Caco-2 (cell line): ENCODE measurements at regions not wholly inside any gene's neighbourhood (a gene's known extent, or its start where the extent isn't known, plus 50 kb on each side); places are given as distances from the start of the nearest gene placed in this dataset.

Experiments used
- BruUV-seq: library from RNA; stranded (reverse); fragments of 400-500 nt; replicated peaks from 2 replicates; lab custom pipeline; 2021; lab: Mats Ljungman, UMichigan
- CTCF ChIA-PET: fragments of 300-600 bp; sonication (Branson Sonifier 250); formaldehyde crosslinking; loops from one replicate; lab custom pipeline; 2022; ENCODE audit warnings: antibody characterized with exemption; lab: Charles Lee
- POLR2A ChIA-PET: fragments of 300-600 bp; sonication (Branson Sonifier 250); formaldehyde crosslinking; loops from one replicate; lab custom pipeline; 2022; ENCODE audit warnings: antibody characterized with exemption; lab: Charles Lee
- DNase-seq, 2 experiments: peaks; one replicate each; pipeline versions ENCODE4 v3.0.0 to v3.0.0-alpha.2; 2020 to 2022
- H3K27me3 ChIP-seq: replicated peaks from 2 replicates; pipeline ENCODE4 v1.6.0; 2011; ENCODE audit warnings: low read length; ENCODE audit not compliant: control insufficient read depth, insufficient read depth
- H3K36me3 ChIP-seq: 2 replicates; pipeline ENCODE4 v1.5.1; 2011; ENCODE audit warnings: low read length; ENCODE audit not compliant: control insufficient read depth, insufficient read depth
- H3K4me1 ChIP-seq: fragments of 250-450 bp; sonication (Bioruptor Pico); 2 replicates; pipeline ENCODE4 v1.5.1; 2020; ENCODE audit warnings: mild to moderate bottlenecking
- H3K4me3 ChIP-seq: 2 replicates; pipeline ENCODE4 v1.5.1; 2011; ENCODE audit warnings: low read depth, mild to moderate bottlenecking, control low read depth, low read length
- H3K9me3 ChIP-seq: fragments of 250-450 bp; sonication (Bioruptor Pico); 2 replicates; pipeline ENCODE4 v1.5.1; 2020; ENCODE audit warnings: mild to moderate bottlenecking, moderate library complexity
- H3K27ac Mint-ChIP-seq: one replicate; pipeline ENCODE4 v1.8.0; 2022; ENCODE audit warnings: mixed read lengths; ENCODE audit not compliant: unreplicated experiment
- H3K27me3 Mint-ChIP-seq: one replicate; pipeline ENCODE4 v1.8.0; 2022; ENCODE audit warnings: mixed read lengths; ENCODE audit not compliant: insufficient read depth, unreplicated experiment
- H3K36me3 Mint-ChIP-seq: one replicate; pipeline ENCODE4 v1.8.0; 2022; ENCODE audit warnings: mild to moderate bottlenecking, mixed read lengths; ENCODE audit not compliant: insufficient read depth, unreplicated experiment
- H3K4me1 Mint-ChIP-seq: one replicate; pipeline ENCODE4 v1.8.0; 2022; ENCODE audit warnings: low read depth, mixed read lengths; ENCODE audit not compliant: unreplicated experiment
- H3K4me3 Mint-ChIP-seq: one replicate; pipeline ENCODE4 v1.8.0; 2022; ENCODE audit warnings: mild to moderate bottlenecking, moderate library complexity, mixed read lengths; ENCODE audit not compliant: unreplicated experiment
- H3K9me3 Mint-ChIP-seq: one replicate; pipeline ENCODE4 v1.8.0; 2022; ENCODE audit warnings: mixed read lengths; ENCODE audit not compliant: unreplicated experiment
- intact Hi-C: fragments of 100-400 bp; cut with micrococcal nuclease; formaldehyde crosslinking; loops from one replicate; pipeline ENCODE4 v1.10.0; 2022; ENCODE audit not compliant: unreplicated experiment
- TF ChIP-seq, protein P1 (sequence below), 2 experiments: fragments of 200-600 bp in 1 of 2; IDR thresholded peaks; 1 replicate in 1 of 2; 2 replicates in 1 of 2; pipeline versions ENCODE4 v1.5.1 to v1.8.0; 2011 to 2022; ENCODE audit warnings: antibody characterized with exemption in 1 of 2, control low read depth in 1 of 2, inconsistent platforms in 1 of 2, low read depth in 1 of 2, low read length in 1 of 2, mild to moderate bottlenecking in 1 of 2, moderate library complexity in 1 of 2; ENCODE audit not compliant: insufficient read depth in 1 of 2, severe bottlenecking in 1 of 2, unreplicated experiment in 1 of 2

GRCh38 chr15:62306851-62307504 is 141.9 kb upstream of the C2CD4B start:
- DNase-seq = peak; percentile 71 to 75
- no peaks in the 10 kb centered on the region for H3K9me3 Mint-ChIP-seq
- no peaks in the 10 kb centered on the region for H3K4me1 ChIP-seq
- H3K27ac Mint-ChIP-seq = no peak overlapping the region
- no peak overlapping the region for H3K4me3 ChIP-seq
- ChIA-PET CTCF (interaction anchor here (0.6 to 2.3 kb wide), 12 partner anchors 10 to 473 kb away, joined by 3 to 11 read pairs (median 4); partner anchors contain the start of genes C2CD4A and VPS13C), POLR2A (no interaction called here)
- TF ChIP-seq, protein P1, sequence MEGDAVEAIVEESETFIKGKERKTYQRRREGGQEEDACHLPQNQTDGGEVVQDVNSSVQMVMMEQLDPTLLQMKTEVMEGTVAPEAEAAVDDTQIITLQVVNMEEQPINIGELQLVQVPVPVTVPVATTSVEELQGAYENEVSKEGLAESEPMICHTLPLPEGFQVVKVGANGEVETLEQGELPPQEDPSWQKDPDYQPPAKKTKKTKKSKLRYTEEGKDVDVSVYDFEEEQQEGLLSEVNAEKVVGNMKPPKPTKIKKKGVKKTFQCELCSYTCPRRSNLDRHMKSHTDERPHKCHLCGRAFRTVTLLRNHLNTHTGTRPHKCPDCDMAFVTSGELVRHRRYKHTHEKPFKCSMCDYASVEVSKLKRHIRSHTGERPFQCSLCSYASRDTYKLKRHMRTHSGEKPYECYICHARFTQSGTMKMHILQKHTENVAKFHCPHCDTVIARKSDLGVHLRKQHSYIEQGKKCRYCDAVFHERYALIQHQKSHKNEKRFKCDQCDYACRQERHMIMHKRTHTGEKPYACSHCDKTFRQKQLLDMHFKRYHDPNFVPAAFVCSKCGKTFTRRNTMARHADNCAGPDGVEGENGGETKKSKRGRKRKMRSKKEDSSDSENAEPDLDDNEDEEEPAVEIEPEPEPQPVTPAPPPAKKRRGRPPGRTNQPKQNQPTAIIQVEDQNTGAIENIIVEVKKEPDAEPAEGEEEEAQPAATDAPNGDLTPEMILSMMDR (IDR thresholded peaks at IDR 0.05; ENCODE audit: insufficient read depth in 1 of 2, low read depth in 1 of 2, low read length in 1 of 2, severe bottlenecking in 1 of 2, unreplicated experiment in 1 of 2) = peak; percentile 70 to 71
- no peaks in the 10 kb centered on the region for H3K27me3 ChIP-seq
- no TSS peak for BruUV-seq
- no peak overlapping the region for H3K4me3 Mint-ChIP-seq
- H3K27me3 Mint-ChIP-seq = peaks cover 2% of the 10 kb centered on the region
- no peaks in the 10 kb centered on the region for H3K36me3 ChIP-seq
- intact Hi-C loops = loop anchor here (1.0 to 5.0 kb wide), 4 partner anchors 66 to 435 kb away; partner anchors contain the start of gene C2CD4A
- H3K4me1 Mint-ChIP-seq = peaks cover 9% of the 10 kb centered on the region
- H3K36me3 Mint-ChIP-seq = no peaks in the 10 kb centered on the region
- peaks cover 13% of the 10 kb centered on the region; the same call in 1 of the 2 replicates for H3K9me3 ChIP-seq

GRCh38 chr15:62307551-62307950 is 142.5 kb upstream of the C2CD4B start:
- H3K27me3 Mint-ChIP-seq = peaks cover 2% of the 10 kb centered on the region
- peaks cover 13% of the 10 kb centered on the region; the same call in 1 of the 2 replicates for H3K9me3 ChIP-seq
- TF ChIP-seq, protein P1 (IDR thresholded peaks at IDR 0.05; ENCODE audit: insufficient read depth in 1 of 2, low read depth in 1 of 2, low read length in 1 of 2, severe bottlenecking in 1 of 2, unreplicated experiment in 1 of 2) = no peak
- BruUV-seq = no TSS peak
- no peaks in the 10 kb centered on the region for H3K9me3 Mint-ChIP-seq
- H3K4me1 Mint-ChIP-seq = peaks cover 9% of the 10 kb centered on the region
- H3K27me3 ChIP-seq = no peaks in the 10 kb centered on the region
- no peaks in the 10 kb centered on the region for H3K36me3 Mint-ChIP-seq
- no peak overlapping the region for H3K4me3 ChIP-seq
- ChIA-PET POLR2A (no interaction called here), CTCF (interaction anchor here (0.7 to 2.3 kb wide), 8 partner anchors 28 to 247 kb away, joined by 3 to 11 read pairs (median 4); partner anchors contain the start of genes C2CD4A and VPS13C)
- no peak overlapping the region for H3K4me3 Mint-ChIP-seq
- no peaks in the 10 kb centered on the region for H3K4me1 ChIP-seq
- intact Hi-C loops = loop anchor here (1.0 to 5.0 kb wide), 4 partner anchors 66 to 435 kb away; partner anchors contain the start of gene C2CD4A
- no peak overlapping the region for H3K27ac Mint-ChIP-seq
- no peaks in the 10 kb centered on the region for H3K36me3 ChIP-seq
- no peak for DNase-seq

- H3K9me3 ChIP-seq = peaks cover 3% of the 10 kb centered on the region; the same call in 1 of the 2 replicates
- no peaks in the 10 kb centered on the region for H3K27me3 ChIP-seq
- Mint-ChIP-seq H3K27me3 (peaks cover 3% of the 10 kb centered on the region), H3K4me1 (no peaks in the 10 kb centered on the region), H3K9me3 (no peaks in the 10 kb centered on the region), H3K4me3 (no peak overlapping the region), H3K27ac (no peak overlapping the region), H3K36me3 (no peaks in the 10 kb centered on the region)
- no peaks in the 10 kb centered on the region for H3K36me3 ChIP-seq
- CTCF ChIA-PET = interaction anchor here (1.6 kb wide), 1 partner anchor 10 kb away, joined by 4 read pairs; no protein-coding TSS in a partner anchor
- POLR2A ChIA-PET = no interaction called here
- no TSS peak for BruUV-seq
- DNase-seq = no peak
- H3K4me3 ChIP-seq = no peak overlapping the region
- H3K4me1 ChIP-seq = no peaks in the 10 kb centered on the region
- TF ChIP-seq, protein P1 (IDR thresholded peaks at IDR 0.05; ENCODE audit: insufficient read depth in 1 of 2, low read depth in 1 of 2, low read length in 1 of 2, severe bottlenecking in 1 of 2, unreplicated experiment in 1 of 2) = no peak
- intact Hi-C loops = no loop called here
Measured at GRCh38 chr15:62316413-62317060, 151.5 kb upstream of the C2CD4B start.
